ENCODE measurements at regions not wholly inside any gene's neighbourhood (a gene's known extent, or its start where the extent isn't known, plus 50 kb on each side); places are given as distances from the start of the nearest gene placed in this dataset.
"Not testable (repeated sequence)": the region's sequence is repeated elsewhere in the genome, so short reads cannot be mapped to it uniquely, and the experiment has no call there.

DNA sequence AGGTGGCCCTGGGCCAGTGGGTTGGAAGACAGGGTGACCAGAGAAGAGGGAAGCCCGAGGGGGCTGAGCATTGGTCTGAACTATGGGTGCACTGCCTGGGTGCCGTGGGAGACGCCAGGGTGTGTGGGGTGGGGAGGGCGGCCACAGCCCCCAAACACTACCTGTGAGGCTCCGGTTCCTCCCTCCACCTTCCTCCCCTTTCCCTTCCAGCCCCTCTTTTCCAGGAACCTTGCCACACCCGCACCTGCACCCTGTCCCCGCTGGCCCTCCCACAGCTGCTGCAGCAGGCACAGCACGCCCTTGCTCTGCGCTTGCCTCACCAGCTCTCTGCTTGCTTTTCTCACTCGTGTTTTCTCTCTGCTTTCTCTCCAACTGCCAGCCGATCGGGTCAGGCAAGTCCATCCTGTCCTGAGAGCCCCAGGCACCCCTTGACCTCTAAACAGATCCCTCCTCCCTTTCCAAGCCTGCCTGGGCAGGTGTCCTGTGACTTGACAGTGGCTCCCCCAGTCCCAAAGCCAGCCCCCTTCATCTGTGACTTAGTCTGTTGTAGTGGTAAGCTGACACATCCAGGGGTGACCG, 193.7 kb downstream of the MSX2 start:
- ChIA-PET CTCF (no interaction called here), POLR2A (no interaction called here)
- no peak for DNase-seq
- no peak for ATAC-seq
- Mint-ChIP-seq H3K36me3 (ENCODE audit: low read depth) (no peaks in the 10 kb centered on the region), H3K4me3 (no peak overlapping the region), H3K4me1 (no peaks in the 10 kb centered on the region), H3K27me3 (peaks cover 17% of the 10 kb centered on the region), H3K27ac (no peak overlapping the region), H3K9me3 (ENCODE audit: low read depth) (no peaks in the 10 kb centered on the region)
- intact Hi-C loops (cut with DNase I, micrococcal nuclease), result no loop called here

DNA sequence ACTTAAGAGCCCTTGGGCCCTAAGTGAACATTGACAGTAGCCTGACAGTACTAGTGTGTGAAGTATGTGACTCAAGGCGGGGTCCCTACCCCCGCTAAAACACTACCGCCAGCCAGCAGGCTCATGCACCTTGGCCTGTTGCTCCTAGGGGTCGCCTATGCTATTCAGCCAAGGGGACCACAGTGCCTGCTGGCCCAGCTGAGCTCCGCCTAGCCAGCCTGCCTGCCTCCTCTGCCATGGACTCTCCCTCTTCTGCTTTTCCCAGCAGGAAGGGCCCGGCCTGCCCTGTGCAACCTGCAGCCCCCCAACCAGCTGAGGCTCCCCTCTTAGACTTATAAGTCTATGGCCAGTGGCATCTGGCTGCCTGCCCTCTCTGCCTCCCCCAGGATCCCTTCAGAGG, 193.1 kb downstream of the MSX2 start:
- H3K4me3 Mint-ChIP-seq; ATAC-seq; H3K36me3 Mint-ChIP-seq (ENCODE audit: low read depth); intact Hi-C loops (cut with DNase I, micrococcal nuclease); H3K27ac Mint-ChIP-seq; POLR2A ChIA-PET; H3K4me1 Mint-ChIP-seq; CTCF ChIA-PET; H3K9me3 Mint-ChIP-seq (ENCODE audit: low read depth); DNase-seq: not testable (repeated sequence)
- peaks cover 20% of the 10 kb centered on the region for H3K27me3 Mint-ChIP-seq

DNA sequence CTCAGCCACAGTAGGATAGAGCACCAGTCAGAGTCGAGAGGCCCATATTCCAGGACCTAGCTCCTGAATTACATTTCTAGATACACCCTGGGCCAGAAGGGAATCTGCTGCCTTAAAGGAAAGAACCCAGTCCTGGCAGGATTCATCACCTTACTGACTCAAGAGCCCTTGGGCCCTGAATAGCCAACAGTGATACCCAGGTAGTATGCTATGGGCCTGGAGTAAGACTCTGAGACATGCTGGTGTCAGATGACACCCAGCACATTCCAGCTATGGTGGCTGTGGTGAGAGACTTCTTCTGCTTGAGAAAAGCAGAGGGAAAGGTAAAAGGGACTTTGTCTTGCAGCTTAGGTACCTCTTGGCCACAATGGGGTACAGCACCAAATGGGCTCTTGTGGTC, 192.5 kb downstream of the MSX2 start:
- H3K27me3 Mint-ChIP-seq, result peaks cover 20% of the 10 kb centered on the region
- POLR2A ChIA-PET; H3K36me3 Mint-ChIP-seq (ENCODE audit: low read depth); ATAC-seq; intact Hi-C loops (cut with DNase I, micrococcal nuclease); H3K27ac Mint-ChIP-seq; DNase-seq; H3K4me3 Mint-ChIP-seq; H3K9me3 Mint-ChIP-seq (ENCODE audit: low read depth); CTCF ChIA-PET; H3K4me1 Mint-ChIP-seq: not testable (repeated sequence)

DNA sequence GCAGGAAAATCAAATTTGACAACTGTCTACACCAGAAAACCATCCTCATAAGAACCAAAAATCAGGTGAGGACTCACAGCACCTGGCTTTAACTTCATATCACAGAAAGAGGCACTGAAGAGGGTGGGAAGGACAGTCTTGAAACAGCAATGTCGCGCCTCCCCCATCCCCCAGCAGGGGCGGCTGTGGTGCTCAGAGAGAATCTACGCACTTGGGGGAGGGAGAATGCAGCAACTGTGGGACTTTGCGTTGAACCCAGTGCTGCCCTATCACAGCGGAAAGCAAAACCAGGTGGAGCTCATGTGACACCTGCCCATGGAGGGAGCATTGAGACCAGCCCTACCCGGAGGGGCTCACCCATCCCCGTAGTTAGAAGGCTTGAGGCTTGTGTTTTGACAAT, 191.8 kb downstream of the MSX2 start:
- Mint-ChIP-seq H3K4me1 (no peaks in the 10 kb centered on the region), H3K27ac (no peak overlapping the region), H3K4me3 (no peak overlapping the region), H3K36me3 (ENCODE audit: low read depth) (no peaks in the 10 kb centered on the region), H3K27me3 (peaks cover 23% of the 10 kb centered on the region), H3K9me3 (ENCODE audit: low read depth) (no peaks in the 10 kb centered on the region)
- no peak for ATAC-seq
- no peak for DNase-seq
- intact Hi-C loops (cut with DNase I, micrococcal nuclease), result no loop called here
- ChIA-PET CTCF (no interaction called here), POLR2A (no interaction called here)

- ChIA-PET CTCF (no interaction called here), POLR2A (no interaction called here)
- Mint-ChIP-seq H3K27ac (no peak overlapping the region), H3K36me3 (ENCODE audit: low read depth) (no peaks in the 10 kb centered on the region), H3K9me3 (ENCODE audit: low read depth) (no peaks in the 10 kb centered on the region), H3K4me1 (no peaks in the 10 kb centered on the region), H3K27me3 (peaks cover 41% of the 10 kb centered on the region), H3K4me3 (no peak overlapping the region)
- ATAC-seq, result no peak
- intact Hi-C loops (cut with DNase I, micrococcal nuclease), result no loop called here
- DNase-seq, result no peak
Observed at GRCh38 chr5:174911118-174911517, 186.7 kb downstream of the MSX2 start.

GRCh38 chr5:174910245-174910737, 185.9 kb downstream of the MSX2 start:
- ATAC-seq, result peak; percentile 66
- ChIA-PET POLR2A (no interaction called here), CTCF (interaction anchor here (1.5 kb wide), 1 partner anchor 10 kb away, joined by 4 read pairs; no protein-coding TSS in a partner anchor)
- H3K27ac Mint-ChIP-seq, result no peak overlapping the region
- intact Hi-C loops (cut with DNase I, micrococcal nuclease), result loop anchor here (1.0 kb wide), 3 partner anchors 25 to 534 kb away; partner anchors contain the start of gene DRD1 (in 1 of the 2)
- peaks cover 35% of the 10 kb centered on the region for H3K27me3 Mint-ChIP-seq
- no peaks in the 10 kb centered on the region for H3K4me1 Mint-ChIP-seq
- H3K4me3 Mint-ChIP-seq, result no peak overlapping the region
- DNase-seq, result peak; percentile 75
- no peaks in the 10 kb centered on the region for H3K36me3 Mint-ChIP-seq (ENCODE audit: low read depth)
- no peaks in the 10 kb centered on the region for H3K9me3 Mint-ChIP-seq (ENCODE audit: low read depth)

GRCh38 chr5:174903172-174903732, 178.9 kb downstream of the MSX2 start:
- Mint-ChIP-seq H3K27me3 (peaks cover 14% of the 10 kb centered on the region), H3K4me1 (no peaks in the 10 kb centered on the region), H3K9me3 (ENCODE audit: low read depth) (no peaks in the 10 kb centered on the region), H3K27ac (no peak overlapping the region), H3K4me3 (no peak overlapping the region), H3K36me3 (ENCODE audit: low read depth) (no peaks in the 10 kb centered on the region)
- POLR2A ChIA-PET, result no interaction called here
- intact Hi-C loops (cut with DNase I, micrococcal nuclease), result no loop called here
- CTCF ChIA-PET, result interaction anchor here (0.6 kb wide), 1 partner anchor 683 kb away, joined by 3 read pairs; no protein-coding TSS in a partner anchor
- DNase-seq, result peak; percentile 31
- ATAC-seq, result peak; percentile 36

- Mint-ChIP-seq H3K4me3 (no peak overlapping the region), H3K36me3 (ENCODE audit: low read depth) (no peaks in the 10 kb centered on the region), H3K9me3 (ENCODE audit: low read depth) (no peaks in the 10 kb centered on the region), H3K27me3 (peaks cover 13% of the 10 kb centered on the region), H3K27ac (no peak overlapping the region), H3K4me1 (no peaks in the 10 kb centered on the region)
- POLR2A ChIA-PET, result no interaction called here
- CTCF ChIA-PET, result no interaction called here
- ATAC-seq, result no peak
- intact Hi-C loops (cut with DNase I, micrococcal nuclease), result no loop called here
- no peak for DNase-seq
Observed at GRCh38 chr5:174901336-174901735, 177.0 kb downstream of the MSX2 start.

DNA sequence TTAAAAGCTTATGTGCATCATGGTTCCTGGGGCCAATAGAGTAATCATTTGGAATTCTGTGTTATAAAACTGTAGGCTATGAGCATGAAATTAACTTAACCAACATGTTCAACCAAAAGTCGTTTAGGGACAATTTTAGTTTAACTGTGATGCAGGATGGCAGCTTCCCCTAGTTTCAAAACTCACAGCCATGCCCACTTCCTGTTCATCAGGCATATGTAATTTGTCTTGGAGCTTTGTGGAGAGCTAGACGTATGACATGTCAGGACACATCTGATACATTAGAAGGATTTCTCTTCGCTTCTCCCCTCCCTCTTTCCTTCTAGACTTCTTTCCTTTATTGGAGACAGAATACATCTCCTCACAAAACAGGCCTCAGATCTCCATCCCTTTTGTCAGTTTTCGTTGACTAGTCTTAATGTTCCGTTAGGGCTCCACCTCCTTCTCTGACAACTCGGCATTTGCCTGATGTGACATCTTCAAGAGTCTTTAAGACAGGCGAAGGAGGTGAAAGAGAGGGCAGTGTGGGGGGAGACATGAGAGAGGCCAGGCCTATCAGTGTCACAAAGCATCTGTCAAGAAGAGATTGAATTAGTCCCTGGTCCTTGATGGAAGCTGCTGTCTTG, 176.0 kb downstream of the MSX2 start:
- H3K4me1 Mint-ChIP-seq, result no peaks in the 10 kb centered on the region
- no peak overlapping the region for H3K27ac Mint-ChIP-seq
- intact Hi-C loops (cut with DNase I, micrococcal nuclease), result no loop called here
- H3K9me3 Mint-ChIP-seq (ENCODE audit: low read depth), result no peaks in the 10 kb centered on the region
- no peak overlapping the region for H3K4me3 Mint-ChIP-seq
- ATAC-seq (no peak), DNase-seq (no peak)
- no peaks in the 10 kb centered on the region for H3K36me3 Mint-ChIP-seq (ENCODE audit: low read depth)
- H3K27me3 Mint-ChIP-seq, result peaks cover 11% of the 10 kb centered on the region
- ChIA-PET POLR2A (no interaction called here), CTCF (interaction anchor here (0.7 to 1.1 kb wide), 5 partner anchors 9 to 474 kb away, joined by 3 to 4 read pairs (median 3); no protein-coding TSS in a partner anchor)

- ATAC-seq, result no peak
- H3K4me1 Mint-ChIP-seq, result no peaks in the 10 kb centered on the region
- ChIA-PET CTCF (no interaction called here), POLR2A (no interaction called here)
- intact Hi-C loops (cut with DNase I, micrococcal nuclease), result no loop called here
- H3K9me3 Mint-ChIP-seq (ENCODE audit: low read depth), result no peaks in the 10 kb centered on the region
- H3K4me3 Mint-ChIP-seq, result no peak overlapping the region
- H3K27ac Mint-ChIP-seq, result no peak overlapping the region
- no peak for DNase-seq
- H3K36me3 Mint-ChIP-seq (ENCODE audit: low read depth), result no peaks in the 10 kb centered on the region
- peaks cover 11% of the 10 kb centered on the region for H3K27me3 Mint-ChIP-seq
Observed at GRCh38 chr5:174897281-174897950, 173.0 kb downstream of the MSX2 start.

GRCh38 chr5:174895360-174895759, 171.0 kb downstream of the MSX2 start:
- no peak for DNase-seq
- H3K27me3 Mint-ChIP-seq, result peaks cover 13% of the 10 kb centered on the region
- ChIA-PET CTCF (no interaction called here), POLR2A (no interaction called here)
- H3K36me3 Mint-ChIP-seq (ENCODE audit: low read depth), result no peaks in the 10 kb centered on the region
- no peak overlapping the region for H3K27ac Mint-ChIP-seq
- no peak overlapping the region for H3K4me3 Mint-ChIP-seq
- ATAC-seq, result no peak
- intact Hi-C loops (cut with DNase I, micrococcal nuclease), result no loop called here
- H3K9me3 Mint-ChIP-seq (ENCODE audit: low read depth), result no peaks in the 10 kb centered on the region
- H3K4me1 Mint-ChIP-seq, result no peaks in the 10 kb centered on the region

- POLR2A ChIA-PET, result no interaction called here
Observed at GRCh38 chr5:174892742-174893141, 168.4 kb downstream of the MSX2 start.

More at GRCh38 chr5:174892742-174893141, 168.4 kb downstream of the MSX2 start:
- DNase-seq, result no peak
- Mint-ChIP-seq H3K9me3 (ENCODE audit: low read depth) (no peaks in the 10 kb centered on the region), H3K27ac (no peak overlapping the region), H3K27me3 (peaks cover 9% of the 10 kb centered on the region), H3K4me1 (no peaks in the 10 kb centered on the region), H3K36me3 (ENCODE audit: low read depth) (no peaks in the 10 kb centered on the region), H3K4me3 (no peak overlapping the region)
- CTCF ChIA-PET, result no interaction called here
- ATAC-seq, result no peak
- intact Hi-C loops (cut with DNase I, micrococcal nuclease), result no loop called here
